SK-N-MC (cell line): ENCODE measurements at regions not wholly inside any gene's neighbourhood (a gene's known extent, or its start where the extent isn't known, plus 50 kb on each side); places are given as distances from the start of the nearest gene placed in this dataset.

Source experiments
- DNase-seq: peaks from one replicate; pipeline ENCODE4 v3.0.0-alpha.2; 2011; ENCODE audit warnings: low read depth, low spot score
- H3K27ac ChIP-seq: fragments of 200-600 bp; sonication (generic); 2 replicates; pipeline ENCODE4 v1.5.1; 2016; ENCODE audit warnings: mixed run types
- H3K36me3 ChIP-seq: fragments of 200-600 bp; sonication (generic); 2 replicates; pipeline ENCODE4 v1.6.1; 2017; ENCODE audit warnings: antibody characterized with exemption, low read length, mixed read lengths; ENCODE audit not compliant: insufficient read depth
- H3K4me3 ChIP-seq: fragments of 200-600 bp; sonication (generic); 2 replicates; pipeline ENCODE4 v1.5.1; 2016
- H3K9ac ChIP-seq: fragments of 200-600 bp; sonication (generic); 2 replicates; pipeline ENCODE4 v1.8.0; 2017; ENCODE audit warnings: mixed run types, mixed read lengths; ENCODE audit not compliant: insufficient read length
- H3K9me3 ChIP-seq: fragments of 200-600 bp; sonication (generic); 2 replicates; pipeline ENCODE4 v1.6.1; 2017; ENCODE audit warnings: low read depth, mild to moderate bottlenecking, antibody characterized with exemption, low read length, moderate library complexity, mixed read lengths
- EZH2 ChIP-seq: fragments of 200-600 bp; sonication (generic); IDR thresholded peaks from one replicate; pipeline ENCODE4 v1.6.1; 2017; ENCODE audit warnings: antibody characterized with exemption
- FOXP2 ChIP-seq: optimal IDR thresholded peaks from 2 replicates; pipeline ENCODE3; 2011; ENCODE audit warnings: mild to moderate bottlenecking, moderate library complexity; ENCODE audit not compliant: insufficient read depth; ENCODE audit errors: extremely low read length, control extremely low read depth
- POLR2AphosphoS5 ChIP-seq: IDR thresholded peaks from 2 replicates; pipeline ENCODE4 v1.6.1; 2012; ENCODE audit warnings: mild to moderate bottlenecking, low read depth, low read length, borderline replicate concordance

- no peak overlapping the region for H3K9ac ChIP-seq
- H3K27ac ChIP-seq, result no peak overlapping the region
- no peaks in the 10 kb centered on the region for H3K9me3 ChIP-seq
- H3K36me3 ChIP-seq, result no peaks in the 10 kb centered on the region
- no peak for DNase-seq
- H3K4me3 ChIP-seq, result no peak overlapping the region
- TF ChIP-seq EZH2, result no peak
- TF ChIP-seq FOXP2, result no peak
- TF ChIP-seq POLR2AphosphoS5, result no peak
These were observed 742.0 kb downstream of the NCAM2 start for GRCh38 chr21:21740207-21740606.

GRCh38 chr21:21750124-21750825 lies 752.1 kb downstream of the NCAM2 start:
- peak; percentile 51 for DNase-seq
- Histone ChIP-seq H3K4me3 (peak overlapping the region; percentile 37; the same call in 1 of the 2 replicates), H3K9ac (no peak overlapping the region), H3K9me3 (no peaks in the 10 kb centered on the region), H3K27ac (peak overlapping the region; percentile 55), H3K36me3 (no peaks in the 10 kb centered on the region)
- TF ChIP-seq FOXP2, result no peak

GRCh38 chr21:21751286-21751685 lies 753.1 kb downstream of the NCAM2 start:
- TF ChIP-seq EZH2 (no peak), POLR2AphosphoS5 (no peak), FOXP2 (no peak)
- Histone ChIP-seq H3K9ac (no peak overlapping the region), H3K27ac (no peak overlapping the region), H3K36me3 (no peaks in the 10 kb centered on the region), H3K9me3 (no peaks in the 10 kb centered on the region), H3K4me3 (no peak overlapping the region)
- no peak for DNase-seq

- no peaks in the 10 kb centered on the region for H3K9me3 ChIP-seq
- no peak overlapping the region for H3K27ac ChIP-seq
- no peak overlapping the region for H3K9ac ChIP-seq
- no peaks in the 10 kb centered on the region for H3K36me3 ChIP-seq
- TF ChIP-seq FOXP2, result no peak
- no peak for TF ChIP-seq POLR2AphosphoS5
- TF ChIP-seq EZH2, result no peak
- no peak for DNase-seq
- H3K4me3 ChIP-seq, result no peak overlapping the region
These were observed 764.6 kb downstream of the NCAM2 start for GRCh38 chr21:21762855-21763254.

GRCh38 chr21:21764281-21764680 lies 766.1 kb downstream of the NCAM2 start:
- no peak overlapping the region for H3K9ac ChIP-seq
- no peaks in the 10 kb centered on the region for H3K36me3 ChIP-seq
- TF ChIP-seq FOXP2 (no peak), EZH2 (no peak), POLR2AphosphoS5 (no peak)
- no peak for DNase-seq
- no peaks in the 10 kb centered on the region for H3K9me3 ChIP-seq
- no peak overlapping the region for H3K27ac ChIP-seq
- H3K4me3 ChIP-seq, result no peak overlapping the region

- no peak for DNase-seq
- Histone ChIP-seq H3K9ac (no peak overlapping the region), H3K27ac (no peak overlapping the region), H3K36me3 (no peaks in the 10 kb centered on the region), H3K9me3 (no peaks in the 10 kb centered on the region), H3K4me3 (no peak overlapping the region)
- TF ChIP-seq EZH2 (no peak), FOXP2 (no peak), POLR2AphosphoS5 (no peak)
These were observed 769.1 kb downstream of the NCAM2 start for GRCh38 chr21:21767276-21767675.

GRCh38 chr21:21788591-21788990 lies 790.4 kb downstream of the NCAM2 start:
- H3K9me3 ChIP-seq, result no peaks in the 10 kb centered on the region
- DNase-seq, result no peak
- TF ChIP-seq POLR2AphosphoS5, result no peak
- no peak for TF ChIP-seq FOXP2
- no peak for TF ChIP-seq EZH2
- H3K27ac ChIP-seq, result no peak overlapping the region
- H3K4me3 ChIP-seq, result no peak overlapping the region
- H3K9ac ChIP-seq, result no peak overlapping the region
- no peaks in the 10 kb centered on the region for H3K36me3 ChIP-seq

- H3K9me3 ChIP-seq, result no peaks in the 10 kb centered on the region
- no peak for DNase-seq
- no peak for TF ChIP-seq POLR2AphosphoS5
- no peak for TF ChIP-seq EZH2
- TF ChIP-seq FOXP2, result no peak
- H3K36me3 ChIP-seq, result no peaks in the 10 kb centered on the region
- no peak overlapping the region for H3K4me3 ChIP-seq
- no peak overlapping the region for H3K27ac ChIP-seq
- no peak overlapping the region for H3K9ac ChIP-seq
These were observed 803.7 kb downstream of the NCAM2 start for GRCh38 chr21:21801921-21802320.

GRCh38 chr21:21806711-21807597 lies 808.7 kb downstream of the NCAM2 start:
- Histone ChIP-seq H3K4me3 (no peak overlapping the region), H3K9me3 (no peaks in the 10 kb centered on the region), H3K36me3 (no peaks in the 10 kb centered on the region), H3K9ac (no peak overlapping the region), H3K27ac (no peak overlapping the region)
- no peak for DNase-seq
- no peak for TF ChIP-seq FOXP2
- no peak for TF ChIP-seq EZH2
- no peak for TF ChIP-seq POLR2AphosphoS5
